SK-N-SH treated with all-trans-retinoic acid at 6 μM for 48 hours (cell line): ENCODE measurements at regions not wholly inside any gene's neighbourhood (a gene's known extent, or its start where the extent isn't known, plus 50 kb on each side); places are given as distances from the start of the nearest gene placed in this dataset.

Source experiments
- ATAC-seq: fragments of 200-7000 bp; cut with Tn5 transposase; 3 replicates; pipeline ENCODE4 v1.9.1; 2020; ENCODE audit warnings: mild to moderate bottlenecking, moderate library complexity
- ARNTL ChIP-seq: fragments of 450-650 bp; formaldehyde crosslinking; IDR thresholded peaks from 2 replicates; pipeline ENCODE4 v1.5.0; 2020; ENCODE audit warnings: low read depth, mild to moderate bottlenecking, moderate library complexity, borderline replicate concordance
- BACH2 ChIP-seq: fragments of 250-450 bp; sonication (Bioruptor Pico); IDR thresholded peaks from 2 replicates; pipeline ENCODE4 v1.9.0; 2021; ENCODE audit warnings: mild to moderate bottlenecking, borderline replicate concordance
- CSDC2 ChIP-seq: fragments of 250-450 bp; sonication (Bioruptor Pico); IDR thresholded peaks from 2 replicates; pipeline ENCODE4 v1.5.0; 2020; ENCODE audit warnings: mild to moderate bottlenecking, moderate library complexity
- CSRNP3 ChIP-seq: fragments of 250-450 bp; sonication (Bioruptor Pico); IDR thresholded peaks from 2 replicates; pipeline ENCODE4 v1.5.1; 2021; ENCODE audit warnings: mild to moderate bottlenecking, moderate library complexity
- ESRRG ChIP-seq: fragments of 250-450 bp; sonication (Bioruptor Pico); IDR thresholded peaks from 2 replicates; pipeline ENCODE4 v1.6.1; 2021; ENCODE audit warnings: mild to moderate bottlenecking
- GLIS3 ChIP-seq: fragments of 250-450 bp; sonication (Bioruptor Pico); IDR thresholded peaks from 2 replicates; pipeline ENCODE4 v1.5.0; 2020; ENCODE audit warnings: mild to moderate bottlenecking, moderate library complexity
- ISL1 ChIP-seq: fragments of 250-450 bp; sonication (Bioruptor Pico); IDR thresholded peaks from 2 replicates; pipeline ENCODE4 v2.1.2; 2022; ENCODE audit warnings: mild to moderate bottlenecking, moderate library complexity
- OSR1 ChIP-seq: fragments of 250-450 bp; sonication (Bioruptor Pico); IDR thresholded peaks from 2 replicates; pipeline ENCODE4 v1.8.0; 2022; ENCODE audit warnings: moderate library complexity, mild to moderate bottlenecking, inconsistent platforms
- POU6F1 ChIP-seq: fragments of 250-450 bp; sonication (Bioruptor Pico); IDR thresholded peaks from 2 replicates; pipeline ENCODE4 v1.8.0; 2021; ENCODE audit warnings: low read depth, mild to moderate bottlenecking, moderate library complexity, borderline replicate concordance
- PPARA ChIP-seq: fragments of 250-450 bp; sonication (Bioruptor Pico); IDR thresholded peaks from 2 replicates; pipeline ENCODE4 v1.5.0; 2020; ENCODE audit warnings: mild to moderate bottlenecking, borderline replicate concordance
- RARB ChIP-seq: fragments of 250-450 bp; sonication (Bioruptor Pico); IDR thresholded peaks from 2 replicates; pipeline ENCODE4 v1.8.0; 2021; ENCODE audit warnings: mild to moderate bottlenecking, moderate library complexity
- SNAI2 ChIP-seq: fragments of 250-450 bp; sonication (Bioruptor Pico); IDR thresholded peaks from 2 replicates; pipeline ENCODE4 v1.5.0; 2020; ENCODE audit warnings: mild to moderate bottlenecking, moderate library complexity
- TCF4 ChIP-seq: fragments of 250-450 bp; sonication (Bioruptor Pico); IDR thresholded peaks from 2 replicates; pipeline ENCODE4 v1.8.0; 2021; ENCODE audit warnings: mild to moderate bottlenecking, moderate library complexity, borderline replicate concordance
- TOX ChIP-seq: fragments of 250-450 bp; sonication (Bioruptor Pico); IDR thresholded peaks from 2 replicates; pipeline ENCODE4 v1.8.0; 2021; ENCODE audit warnings: mild to moderate bottlenecking, moderate library complexity, borderline replicate concordance
- TSHZ2 ChIP-seq: fragments of 250-450 bp; sonication (Bioruptor Pico); IDR thresholded peaks from 2 replicates; pipeline ENCODE4 v1.5.0; 2020; ENCODE audit warnings: mild to moderate bottlenecking, moderate library complexity
- ZC3H10 ChIP-seq: fragments of 250-450 bp; sonication (Bioruptor Pico); IDR thresholded peaks from 2 replicates; pipeline ENCODE4 v1.5.1; 2021; ENCODE audit warnings: mild to moderate bottlenecking, moderate library complexity
- ZFP30 ChIP-seq: fragments of 450-650 bp; formaldehyde crosslinking; IDR thresholded peaks from 2 replicates; pipeline ENCODE4 v1.5.0; 2022; ENCODE audit warnings: mild to moderate bottlenecking, moderate library complexity
- ZNF565 ChIP-seq: fragments of 450-650 bp; formaldehyde crosslinking; conservative IDR thresholded peaks from 2 replicates; pipeline ENCODE4 v1.5.0; 2020; ENCODE audit warnings: low read depth, mild to moderate bottlenecking, moderate library complexity
- ZNF70 ChIP-seq: fragments of 450-650 bp; formaldehyde crosslinking; IDR thresholded peaks from 2 replicates; pipeline ENCODE4 v1.5.0; 2020; ENCODE audit warnings: mild to moderate bottlenecking, moderate library complexity
- ZNF8 ChIP-seq: fragments of 450-650 bp; formaldehyde crosslinking; IDR thresholded peaks from 2 replicates; pipeline ENCODE4 v1.5.0; 2020; ENCODE audit warnings: mild to moderate bottlenecking, moderate library complexity
- TF ChIP-seq, protein P1 (sequence below): fragments of 250-450 bp; sonication (Bioruptor Pico); IDR thresholded peaks from 2 replicates; pipeline ENCODE4 v1.8.0; 2020; ENCODE audit warnings: mild to moderate bottlenecking, moderate library complexity, borderline replicate concordance
- TF ChIP-seq, protein P2 (sequence below): fragments of 250-450 bp; sonication (Bioruptor Pico); IDR thresholded peaks from 2 replicates; pipeline ENCODE4 v1.5.1; 2020; ENCODE audit warnings: low read depth, mild to moderate bottlenecking, moderate library complexity

- TF ChIP-seq BACH2 (CRISPR knock-in tag) (no peak), ZNF565 (CRISPR knock-in tag) (no peak), TSHZ2 (CRISPR knock-in tag) (no peak), ARNTL (CRISPR knock-in tag) (no peak), ESRRG (no peak), POU6F1 (CRISPR knock-in tag) (no peak), CSRNP3 (CRISPR knock-in tag) (no peak), SNAI2 (no peak), TCF4 (CRISPR knock-in tag) (no peak), ISL1 (CRISPR knock-in tag) (no peak), ZC3H10 (CRISPR knock-in tag) (no peak), GLIS3 (CRISPR knock-in tag) (no peak), TOX (CRISPR knock-in tag) (no peak), ZNF8 (CRISPR knock-in tag) (no peak)
- TF ChIP-seq, protein P1, sequence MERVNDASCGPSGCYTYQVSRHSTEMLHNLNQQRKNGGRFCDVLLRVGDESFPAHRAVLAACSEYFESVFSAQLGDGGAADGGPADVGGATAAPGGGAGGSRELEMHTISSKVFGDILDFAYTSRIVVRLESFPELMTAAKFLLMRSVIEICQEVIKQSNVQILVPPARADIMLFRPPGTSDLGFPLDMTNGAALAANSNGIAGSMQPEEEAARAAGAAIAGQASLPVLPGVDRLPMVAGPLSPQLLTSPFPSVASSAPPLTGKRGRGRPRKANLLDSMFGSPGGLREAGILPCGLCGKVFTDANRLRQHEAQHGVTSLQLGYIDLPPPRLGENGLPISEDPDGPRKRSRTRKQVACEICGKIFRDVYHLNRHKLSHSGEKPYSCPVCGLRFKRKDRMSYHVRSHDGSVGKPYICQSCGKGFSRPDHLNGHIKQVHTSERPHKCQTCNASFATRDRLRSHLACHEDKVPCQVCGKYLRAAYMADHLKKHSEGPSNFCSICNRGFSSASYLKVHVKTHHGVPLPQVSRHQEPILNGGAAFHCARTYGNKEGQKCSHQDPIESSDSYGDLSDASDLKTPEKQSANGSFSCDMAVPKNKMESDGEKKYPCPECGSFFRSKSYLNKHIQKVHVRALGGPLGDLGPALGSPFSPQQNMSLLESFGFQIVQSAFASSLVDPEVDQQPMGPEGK (CRISPR knock-in tag): no peak
- TF ChIP-seq, protein P2, sequence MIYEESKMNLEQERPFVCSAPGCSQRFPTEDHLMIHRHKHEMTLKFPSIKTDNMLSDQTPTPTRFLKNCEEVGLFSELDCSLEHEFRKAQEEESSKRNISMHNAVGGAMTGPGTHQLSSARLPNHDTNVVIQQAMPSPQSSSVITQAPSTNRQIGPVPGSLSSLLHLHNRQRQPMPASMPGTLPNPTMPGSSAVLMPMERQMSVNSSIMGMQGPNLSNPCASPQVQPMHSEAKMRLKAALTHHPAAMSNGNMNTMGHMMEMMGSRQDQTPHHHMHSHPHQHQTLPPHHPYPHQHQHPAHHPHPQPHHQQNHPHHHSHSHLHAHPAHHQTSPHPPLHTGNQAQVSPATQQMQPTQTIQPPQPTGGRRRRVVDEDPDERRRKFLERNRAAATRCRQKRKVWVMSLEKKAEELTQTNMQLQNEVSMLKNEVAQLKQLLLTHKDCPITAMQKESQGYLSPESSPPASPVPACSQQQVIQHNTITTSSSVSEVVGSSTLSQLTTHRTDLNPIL (CRISPR knock-in tag): no peak
- no peak for ATAC-seq
Observed at GRCh38 chr21:43322311-43322710, 104.6 kb downstream of the SIK1 start.

DNA sequence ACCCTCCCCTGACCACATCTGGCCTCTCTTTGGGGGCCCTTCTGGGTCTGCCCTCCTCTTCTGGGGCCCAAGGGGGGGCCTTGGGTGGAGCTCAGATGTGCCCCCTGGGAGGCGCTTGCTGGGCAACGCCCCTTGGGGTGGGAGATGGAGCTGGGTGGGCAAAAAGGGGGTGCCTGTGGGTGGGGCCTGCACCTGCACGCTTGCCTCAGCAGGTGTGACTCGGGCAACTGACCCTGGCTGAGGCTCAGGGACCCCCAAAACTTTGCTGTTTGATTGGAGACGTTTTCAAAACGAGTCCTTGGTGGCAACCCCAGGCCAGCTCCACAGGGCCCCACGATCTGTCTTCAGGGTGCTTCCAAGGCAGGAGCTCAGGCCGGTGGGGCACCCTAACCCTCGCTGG is 105.3 kb downstream of the SIK1 start:
- ATAC-seq: no peak
- TF ChIP-seq, protein P1 (CRISPR knock-in tag): no peak
- TF ChIP-seq TCF4 (CRISPR knock-in tag) (no peak), ISL1 (CRISPR knock-in tag) (no peak), ZNF70 (CRISPR knock-in tag) (no peak), SNAI2 (no peak), CSDC2 (CRISPR knock-in tag) (no peak), TOX (CRISPR knock-in tag) (no peak), RARB (no peak), PPARA (CRISPR knock-in tag) (no peak), ZFP30 (CRISPR knock-in tag) (no peak), BACH2 (CRISPR knock-in tag) (no peak), GLIS3 (CRISPR knock-in tag) (no peak), OSR1 (no peak), ESRRG (no peak)
